ENCODE measurements at regions not wholly inside any gene's neighbourhood (a gene's known extent, or its start where the extent isn't known, plus 50 kb on each side); places are given as distances from the start of the nearest gene placed in this dataset.

- H3K27me3 ChIP-seq (ENCODE audit: control insufficient read depth, insufficient read depth, low read length, poor library complexity, severe bottlenecking) = no peaks in the 10 kb centered on the region
- Mint-ChIP-seq H3K9me3 (peaks cover 25% of the 10 kb centered on the region), H3K4me3 (no peak overlapping the region), H3K27me3 (ENCODE audit: insufficient read depth) (no peaks in the 10 kb centered on the region), H3K27ac (no peak overlapping the region), H3K36me3 (ENCODE audit: low read depth) (peaks cover 2% of the 10 kb centered on the region), H3K4me1 (no peaks in the 10 kb centered on the region)
- H3K9ac ChIP-seq (ENCODE audit: extremely low read depth, low read length, poor library complexity, severe bottlenecking) = no peak overlapping the region
- no peak for TF ChIP-seq CTCF (conservative IDR thresholded peaks at IDR 0.05)
- H3K4me3 ChIP-seq (ENCODE audit: low read length) = no peak overlapping the region
- H3K27ac ChIP-seq (ENCODE audit: low read depth, low read length) = no peak overlapping the region
- H3K36me3 ChIP-seq (ENCODE audit: control insufficient read depth, insufficient read depth, low read length) = no peaks in the 10 kb centered on the region
- H3K9me3 ChIP-seq (ENCODE audit: control insufficient read depth, low read length) = peaks cover 30% of the 10 kb centered on the region
- 86 to 87% methylated on average over 1 to 3 of the region's 3 CpGs for WGBS, 2 experiments (ENCODE audit: insufficient coverage in 1 of 2, insufficient read length in 1 of 2)
- H3K4me1 ChIP-seq (ENCODE audit: control insufficient read depth, insufficient read depth, low read length) = no peaks in the 10 kb centered on the region
- no peak for DNase-seq
Observed at GRCh38 chr1:80250573-80251168, 1244.1 kb upstream of the ADGRL4 start.

- H3K4me3 ChIP-seq (ENCODE audit: low read length) = peak overlapping the region; percentile 67
- 75 to 100% methylated on average over 1 of the region's 1 CpG for WGBS, 2 experiments (ENCODE audit: insufficient coverage in 1 of 2, insufficient read length in 1 of 2)
- H3K4me1 ChIP-seq (ENCODE audit: control insufficient read depth, insufficient read depth, low read length) = no peaks in the 10 kb centered on the region
- no peak for TF ChIP-seq CTCF (conservative IDR thresholded peaks at IDR 0.05)
- no peak for DNase-seq
- peaks cover 30% of the 10 kb centered on the region for H3K9me3 ChIP-seq (ENCODE audit: control insufficient read depth, low read length)
- no peaks in the 10 kb centered on the region for H3K27me3 Mint-ChIP-seq (ENCODE audit: insufficient read depth)
- H3K4me3 Mint-ChIP-seq = no peak overlapping the region
- H3K27me3 ChIP-seq (ENCODE audit: control insufficient read depth, insufficient read depth, low read length, poor library complexity, severe bottlenecking) = no peaks in the 10 kb centered on the region
- no peaks in the 10 kb centered on the region for H3K4me1 Mint-ChIP-seq
- peaks cover 2% of the 10 kb centered on the region for H3K36me3 Mint-ChIP-seq (ENCODE audit: low read depth)
- H3K36me3 ChIP-seq (ENCODE audit: control insufficient read depth, insufficient read depth, low read length) = no peaks in the 10 kb centered on the region
- no peak overlapping the region for H3K27ac Mint-ChIP-seq
- no peak overlapping the region for H3K9ac ChIP-seq (ENCODE audit: extremely low read depth, low read length, poor library complexity, severe bottlenecking)
- H3K9me3 Mint-ChIP-seq = peaks cover 25% of the 10 kb centered on the region
- H3K27ac ChIP-seq (ENCODE audit: low read depth, low read length) = no peak overlapping the region
Observed at GRCh38 chr1:80249699-80250098, 1243.2 kb upstream of the ADGRL4 start.

DNA sequence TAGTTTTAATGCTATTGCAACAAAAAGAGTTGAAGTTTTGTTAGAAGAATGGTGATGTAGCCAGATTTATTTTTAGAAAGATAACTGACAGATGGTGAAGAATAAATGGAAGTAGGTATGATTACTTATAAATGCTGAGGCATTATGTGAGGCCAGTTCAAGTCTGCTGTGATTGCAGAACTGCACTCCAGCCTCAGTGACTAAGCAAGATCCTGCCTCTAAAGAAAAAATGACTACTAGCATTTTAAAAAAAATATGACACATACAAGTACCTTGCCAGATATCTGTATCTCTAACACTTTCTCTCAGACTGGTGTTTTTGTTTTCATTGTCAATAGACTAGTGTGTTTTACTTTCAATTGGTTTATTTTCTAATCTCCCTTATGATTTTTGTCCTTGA lies 1242.4 kb upstream of the ADGRL4 start:
- no peak for DNase-seq
- Mint-ChIP-seq H3K9me3 (peaks cover 25% of the 10 kb centered on the region), H3K27ac (no peak overlapping the region), H3K4me3 (no peak overlapping the region), H3K36me3 (ENCODE audit: low read depth) (peaks cover 2% of the 10 kb centered on the region), H3K4me1 (no peaks in the 10 kb centered on the region), H3K27me3 (ENCODE audit: insufficient read depth) (no peaks in the 10 kb centered on the region)
- no peaks in the 10 kb centered on the region for H3K27me3 ChIP-seq (ENCODE audit: control insufficient read depth, insufficient read depth, low read length, poor library complexity, severe bottlenecking)
- H3K9me3 ChIP-seq (ENCODE audit: control insufficient read depth, low read length) = peaks cover 30% of the 10 kb centered on the region
- H3K36me3 ChIP-seq (ENCODE audit: control insufficient read depth, insufficient read depth, low read length) = no peaks in the 10 kb centered on the region
- no peaks in the 10 kb centered on the region for H3K4me1 ChIP-seq (ENCODE audit: control insufficient read depth, insufficient read depth, low read length)
- no peak overlapping the region for H3K9ac ChIP-seq (ENCODE audit: extremely low read depth, low read length, poor library complexity, severe bottlenecking)
- H3K4me3 ChIP-seq (ENCODE audit: low read length) = peak overlapping the region; percentile 67
- H3K27ac ChIP-seq (ENCODE audit: low read depth, low read length) = no peak overlapping the region
- no peak for TF ChIP-seq CTCF (conservative IDR thresholded peaks at IDR 0.05)

All from endodermal cell (in vitro differentiated cells).